Vagina (tissue), 2 donors: ENCODE measurements at regions not wholly inside any gene's neighbourhood (a gene's known extent, or its start where the extent isn't known, plus 50 kb on each side); places are given as distances from the start of the nearest gene placed in this dataset.

Experiments used
- DNase-seq, 2 donors: peaks; one replicate each; pipeline ENCODE4 v3.0.0-alpha.2; 2017; ENCODE audit errors: extremely low spot score in 2 of 2
- H3K27ac ChIP-seq: fragments of 200-600 bp; sonication (generic); one replicate; pipeline ENCODE4 v1.5.1; 2019
- H3K27me3 ChIP-seq: fragments of 200-600 bp; sonication (generic); one replicate; pipeline ENCODE4 v1.5.1; 2019
- H3K36me3 ChIP-seq, 2 donors: fragments of 200-600 bp; sonication (generic); one replicate each; pipeline ENCODE4 v1.5.1; 2017 to 2019
- H3K4me1 ChIP-seq: fragments of 200-600 bp; sonication (generic); one replicate; pipeline ENCODE4 v1.5.1; 2019
- H3K4me3 ChIP-seq, 2 donors: fragments of 200-600 bp; sonication (generic); 1 replicate in 1 of 2; 2 replicates in 1 of 2; pipeline ENCODE4 v1.5.1; 2016 to 2019
- H3K9me3 ChIP-seq: fragments of 200-600 bp; sonication (generic); one replicate; pipeline ENCODE4 v1.5.1; 2019
- POLR2A ChIP-seq, 2 donors: fragments of 450-650 bp; IDR thresholded peaks; one replicate each; pipeline ENCODE4 v1.6.1; 2017; ENCODE audit warnings: antibody characterized with exemption in 2 of 2, mild to moderate bottlenecking in 2 of 2, moderate library complexity in 2 of 2
- POLR2AphosphoS5 ChIP-seq, 2 donors: sonication (generic); formaldehyde crosslinking; IDR thresholded peaks; one replicate each; pipeline ENCODE4 v1.9.0; 2017; ENCODE audit warnings: antibody characterized with exemption in 2 of 2, mild to moderate bottlenecking in 2 of 2, low read depth in 1 of 2; ENCODE audit not compliant: insufficient read depth in 1 of 2
- intact Hi-C: fragments of 100-400 bp; cut with DNase I; formaldehyde crosslinking; loops from one replicate; pipeline ENCODE4 v1.15.1; 2023
- TF ChIP-seq, protein P1 (sequence below), 3 experiments: fragments of 450-650 bp in 2 of 3; fragments of 200-600 bp in 1 of 3; sonication (generic) in 1 of 3; IDR thresholded peaks; one replicate each; pipeline ENCODE4 v1.5.1; 2017 to 2019; ENCODE audit warnings: antibody characterized with exemption in 3 of 3, mild to moderate bottlenecking in 2 of 3, moderate library complexity in 2 of 3

DNA sequence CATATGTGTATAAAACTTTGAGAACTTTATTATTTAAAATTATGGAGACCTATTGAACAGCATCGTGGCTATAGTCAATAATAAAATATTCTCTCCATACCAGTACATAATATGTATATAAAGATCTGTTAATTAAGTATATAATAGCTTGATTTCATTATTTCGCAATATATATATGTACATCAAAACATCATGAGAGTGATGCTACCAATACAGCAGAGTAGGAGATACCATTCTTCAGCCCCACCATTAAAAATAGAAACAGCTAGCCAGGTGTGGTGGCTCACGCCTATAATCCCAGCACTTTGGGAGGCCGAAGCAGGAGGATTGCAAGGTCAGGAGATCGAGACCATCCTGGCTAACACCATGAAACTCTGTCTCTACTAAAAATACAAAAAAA, 1755.3 kb upstream of the SPRY2 start:
- Histone ChIP-seq H3K4me1 (no peaks in the 10 kb centered on the region), H3K27me3 (no peaks in the 10 kb centered on the region), H3K9me3 (no peaks in the 10 kb centered on the region), H3K4me3 (no peak overlapping the region), H3K27ac (no peak overlapping the region), H3K36me3 (no peaks in the 10 kb centered on the region)
- TF ChIP-seq, protein P1, sequence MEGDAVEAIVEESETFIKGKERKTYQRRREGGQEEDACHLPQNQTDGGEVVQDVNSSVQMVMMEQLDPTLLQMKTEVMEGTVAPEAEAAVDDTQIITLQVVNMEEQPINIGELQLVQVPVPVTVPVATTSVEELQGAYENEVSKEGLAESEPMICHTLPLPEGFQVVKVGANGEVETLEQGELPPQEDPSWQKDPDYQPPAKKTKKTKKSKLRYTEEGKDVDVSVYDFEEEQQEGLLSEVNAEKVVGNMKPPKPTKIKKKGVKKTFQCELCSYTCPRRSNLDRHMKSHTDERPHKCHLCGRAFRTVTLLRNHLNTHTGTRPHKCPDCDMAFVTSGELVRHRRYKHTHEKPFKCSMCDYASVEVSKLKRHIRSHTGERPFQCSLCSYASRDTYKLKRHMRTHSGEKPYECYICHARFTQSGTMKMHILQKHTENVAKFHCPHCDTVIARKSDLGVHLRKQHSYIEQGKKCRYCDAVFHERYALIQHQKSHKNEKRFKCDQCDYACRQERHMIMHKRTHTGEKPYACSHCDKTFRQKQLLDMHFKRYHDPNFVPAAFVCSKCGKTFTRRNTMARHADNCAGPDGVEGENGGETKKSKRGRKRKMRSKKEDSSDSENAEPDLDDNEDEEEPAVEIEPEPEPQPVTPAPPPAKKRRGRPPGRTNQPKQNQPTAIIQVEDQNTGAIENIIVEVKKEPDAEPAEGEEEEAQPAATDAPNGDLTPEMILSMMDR (IDR thresholded peaks at IDR 0.05), result no peak
- TF ChIP-seq POLR2AphosphoS5 (IDR thresholded peaks at IDR 0.05; ENCODE audit: insufficient read depth in 1 of 2, low read depth in 1 of 2) (no peak), POLR2A (IDR thresholded peaks at IDR 0.05) (no peak)
- no peak for DNase-seq
- intact Hi-C loops, result no loop called here

DNA sequence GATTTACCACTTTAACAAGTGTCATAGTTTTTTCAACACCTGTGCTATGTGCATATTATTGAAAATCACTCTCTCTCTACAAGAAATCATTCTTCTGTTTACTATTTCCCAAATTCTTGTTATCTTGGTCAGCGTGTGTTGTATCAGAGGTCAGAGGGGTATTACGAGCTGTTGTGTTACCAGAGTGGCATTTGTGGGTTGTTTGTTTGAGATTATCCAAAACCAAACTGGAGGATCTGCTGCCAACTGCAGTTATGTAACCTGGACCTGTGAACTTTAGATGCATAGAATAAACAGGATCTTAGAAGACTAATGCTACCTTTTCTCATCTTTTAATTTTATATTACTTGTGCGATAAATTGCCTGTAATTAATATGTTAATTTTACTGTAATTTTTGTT, 1751.4 kb upstream of the SPRY2 start:
- no peak for DNase-seq
- H3K27ac ChIP-seq, result no peak overlapping the region
- no peak overlapping the region for H3K4me3 ChIP-seq
- no peaks in the 10 kb centered on the region for H3K27me3 ChIP-seq
- no peaks in the 10 kb centered on the region for H3K9me3 ChIP-seq
- H3K4me1 ChIP-seq, result no peaks in the 10 kb centered on the region
- TF ChIP-seq, protein P1 (IDR thresholded peaks at IDR 0.05), result no peak
- TF ChIP-seq POLR2A (IDR thresholded peaks at IDR 0.05) (no peak), POLR2AphosphoS5 (IDR thresholded peaks at IDR 0.05; ENCODE audit: insufficient read depth in 1 of 2, low read depth in 1 of 2) (no peak)
- H3K36me3 ChIP-seq, result no peaks in the 10 kb centered on the region
- intact Hi-C loops, result no loop called here

DNA sequence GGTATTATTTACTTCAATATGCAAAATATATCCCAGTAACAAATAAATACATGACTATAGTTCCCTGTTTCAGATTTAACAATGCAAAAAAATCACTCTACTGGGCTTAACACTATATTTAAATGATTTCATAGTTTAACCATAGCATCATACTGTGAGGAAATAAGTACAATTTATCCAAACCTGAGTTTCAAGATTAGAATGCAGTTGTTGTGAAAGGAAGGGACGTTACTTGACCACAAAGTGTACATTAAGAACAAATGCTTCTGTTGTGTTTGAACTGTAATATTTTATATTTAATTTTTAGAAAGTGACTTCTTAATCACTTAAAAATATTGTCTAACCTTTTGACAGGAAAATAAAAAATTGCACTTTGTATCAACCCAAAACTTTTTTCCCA, 1747.9 kb upstream of the SPRY2 start:
- H3K36me3 ChIP-seq, result no peaks in the 10 kb centered on the region
- intact Hi-C loops, result no loop called here
- H3K4me1 ChIP-seq, result no peaks in the 10 kb centered on the region
- no peak overlapping the region for H3K4me3 ChIP-seq
- no peaks in the 10 kb centered on the region for H3K9me3 ChIP-seq
- no peaks in the 10 kb centered on the region for H3K27me3 ChIP-seq
- TF ChIP-seq, protein P1 (IDR thresholded peaks at IDR 0.05), result no peak
- TF ChIP-seq POLR2A (IDR thresholded peaks at IDR 0.05) (no peak), POLR2AphosphoS5 (IDR thresholded peaks at IDR 0.05; ENCODE audit: insufficient read depth in 1 of 2, low read depth in 1 of 2) (no peak)
- no peak overlapping the region for H3K27ac ChIP-seq
- no peak for DNase-seq

DNA sequence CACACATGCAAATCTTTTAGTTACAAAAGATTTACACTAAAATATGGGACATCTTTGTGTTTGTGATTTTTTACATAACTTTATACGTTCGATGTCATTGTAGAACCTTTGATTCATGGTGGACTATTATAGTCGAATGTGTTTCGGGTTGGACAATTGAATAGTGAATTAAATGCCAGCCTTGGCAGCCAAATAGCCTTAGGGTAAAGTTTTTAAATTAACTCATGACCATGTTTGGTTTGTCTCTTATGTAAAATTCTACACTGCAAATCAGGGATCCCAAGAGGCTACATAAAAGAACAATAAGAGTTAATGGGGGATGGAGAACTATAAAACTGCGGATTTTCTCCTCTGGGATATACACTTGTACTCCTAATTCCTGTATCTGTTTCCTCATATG, 1735.6 kb upstream of the SPRY2 start:
- intact Hi-C loops, result no loop called here
- Histone ChIP-seq H3K27me3 (no peaks in the 10 kb centered on the region), H3K4me3 (no peak overlapping the region), H3K9me3 (no peaks in the 10 kb centered on the region), H3K27ac (no peak overlapping the region), H3K36me3 (no peaks in the 10 kb centered on the region), H3K4me1 (no peaks in the 10 kb centered on the region)
- DNase-seq, result no peak
- TF ChIP-seq POLR2AphosphoS5 (IDR thresholded peaks at IDR 0.05; ENCODE audit: insufficient read depth in 1 of 2, low read depth in 1 of 2) (no peak), POLR2A (IDR thresholded peaks at IDR 0.05) (no peak)
- TF ChIP-seq, protein P1 (IDR thresholded peaks at IDR 0.05), result no peak

DNA sequence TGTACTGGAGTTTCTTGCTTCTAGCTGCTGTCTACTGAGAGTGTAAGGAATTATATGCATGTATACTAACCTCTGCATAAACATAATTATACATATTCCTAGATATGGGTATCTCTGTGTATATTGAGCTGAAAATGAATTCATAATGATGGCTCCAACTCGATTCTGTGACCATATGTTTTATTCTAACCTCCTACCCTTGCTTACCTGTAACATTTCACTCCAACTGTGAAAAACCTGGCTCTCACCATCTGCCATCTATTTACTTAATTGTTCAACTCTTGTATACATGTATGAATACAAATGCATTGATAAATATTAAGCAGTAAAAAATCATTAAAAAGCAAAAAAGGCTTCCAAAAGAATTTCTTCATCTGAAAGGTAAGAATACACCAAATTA, 1729.5 kb upstream of the SPRY2 start:
- H3K9me3 ChIP-seq, result no peaks in the 10 kb centered on the region
- H3K36me3 ChIP-seq, result no peaks in the 10 kb centered on the region
- no peak overlapping the region for H3K4me3 ChIP-seq
- intact Hi-C loops, result no loop called here
- H3K27ac ChIP-seq, result no peak overlapping the region
- DNase-seq, result no peak
- TF ChIP-seq POLR2A (IDR thresholded peaks at IDR 0.05), result no peak
- no peak for TF ChIP-seq POLR2AphosphoS5 (IDR thresholded peaks at IDR 0.05; ENCODE audit: insufficient read depth in 1 of 2, low read depth in 1 of 2)
- no peaks in the 10 kb centered on the region for H3K4me1 ChIP-seq
- H3K27me3 ChIP-seq, result no peaks in the 10 kb centered on the region

DNA sequence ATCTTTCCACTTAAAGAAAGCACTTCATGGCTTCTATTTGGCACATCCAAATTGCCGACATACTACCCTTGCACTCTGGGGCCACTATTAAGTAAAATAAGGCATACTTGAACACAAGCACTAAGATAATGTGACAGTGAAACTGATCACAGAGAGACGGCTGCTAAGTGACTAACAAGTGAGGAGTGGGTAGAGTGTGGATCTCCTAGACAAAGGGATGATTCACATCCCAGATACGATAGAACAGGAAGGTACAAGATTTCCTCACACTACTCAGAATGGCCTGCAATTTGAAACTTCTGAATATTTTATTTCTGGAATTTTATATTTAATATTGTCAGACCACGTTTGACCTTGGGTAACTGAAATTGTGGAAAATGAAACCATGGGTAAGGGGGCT, 1721.8 kb upstream of the SPRY2 start:
- Histone ChIP-seq H3K4me3 (no peak overlapping the region), H3K27me3 (no peaks in the 10 kb centered on the region), H3K4me1 (no peaks in the 10 kb centered on the region), H3K36me3 (no peaks in the 10 kb centered on the region), H3K9me3 (no peaks in the 10 kb centered on the region), H3K27ac (no peak overlapping the region)
- intact Hi-C loops, result no loop called here
- TF ChIP-seq POLR2A (IDR thresholded peaks at IDR 0.05) (no peak), POLR2AphosphoS5 (IDR thresholded peaks at IDR 0.05; ENCODE audit: insufficient read depth in 1 of 2, low read depth in 1 of 2) (no peak)
- TF ChIP-seq, protein P1 (IDR thresholded peaks at IDR 0.05), result no peak
- DNase-seq, result no peak
